PFSK-1 (cell line): ENCODE measurements at regions not wholly inside any gene's neighbourhood (a gene's known extent, or its start where the extent isn't known, plus 50 kb on each side); places are given as distances from the start of the nearest gene placed in this dataset.

Experiments used
- FOXP2 ChIP-seq: optimal IDR thresholded peaks from 2 replicates; pipeline ENCODE3; 2011; ENCODE audit warnings: borderline replicate concordance, control low read depth, inconsistent platforms; ENCODE audit not compliant: insufficient read depth; ENCODE audit errors: extremely low read length, extremely low read depth
- POLR2AphosphoS5 ChIP-seq: IDR thresholded peaks from 2 replicates; pipeline ENCODE4 v1.6.1; 2012; ENCODE audit warnings: low read depth, mild to moderate bottlenecking, control low read depth, low read length, moderate library complexity
- SIN3A ChIP-seq: IDR thresholded peaks from 2 replicates; pipeline ENCODE4 v1.6.1; 2012; ENCODE audit warnings: mild to moderate bottlenecking, low read length, moderate library complexity, borderline replicate concordance; ENCODE audit not compliant: insufficient read depth
- TAF1 ChIP-seq: IDR thresholded peaks from 2 replicates; pipeline ENCODE4 v1.6.1; 2012; ENCODE audit warnings: low read length, control low read depth, borderline replicate concordance; ENCODE audit not compliant: insufficient read depth
- TF ChIP-seq, protein P1 (sequence below), 2 experiments: IDR thresholded peaks; 2 replicates each; pipeline versions ENCODE4 v1.6.1 to v1.8.0; 2011 to 2012; ENCODE audit warnings: low read depth in 2 of 2, low read length in 2 of 2, control low read depth in 1 of 2, inconsistent platforms in 1 of 2, mild to moderate bottlenecking in 1 of 2, moderate library complexity in 1 of 2; ENCODE audit not compliant: insufficient read depth in 1 of 2

DNA sequence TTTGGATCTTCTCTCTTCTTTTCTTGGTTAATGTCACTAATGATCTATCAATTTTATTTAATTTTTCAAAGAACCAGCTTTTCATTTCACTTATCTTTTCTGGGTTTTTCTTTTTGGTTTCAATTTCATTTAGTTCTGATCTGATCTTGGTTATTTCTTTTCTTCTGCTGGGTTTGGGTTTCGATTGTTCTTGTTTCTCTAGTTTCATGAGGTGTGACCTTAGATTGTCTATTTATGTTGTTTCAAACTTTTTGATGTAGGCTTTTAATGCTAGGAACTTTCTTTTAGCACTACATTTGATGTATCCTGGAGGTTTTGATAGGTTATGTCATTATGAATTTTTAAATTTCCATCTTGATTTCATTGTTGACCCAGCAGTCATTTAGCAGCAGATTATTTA lies 142.3 kb downstream of the C11orf87 start:
- TF ChIP-seq FOXP2 (no peak), TAF1 (no peak), POLR2AphosphoS5 (no peak), SIN3A (no peak)
- TF ChIP-seq, protein P1, sequence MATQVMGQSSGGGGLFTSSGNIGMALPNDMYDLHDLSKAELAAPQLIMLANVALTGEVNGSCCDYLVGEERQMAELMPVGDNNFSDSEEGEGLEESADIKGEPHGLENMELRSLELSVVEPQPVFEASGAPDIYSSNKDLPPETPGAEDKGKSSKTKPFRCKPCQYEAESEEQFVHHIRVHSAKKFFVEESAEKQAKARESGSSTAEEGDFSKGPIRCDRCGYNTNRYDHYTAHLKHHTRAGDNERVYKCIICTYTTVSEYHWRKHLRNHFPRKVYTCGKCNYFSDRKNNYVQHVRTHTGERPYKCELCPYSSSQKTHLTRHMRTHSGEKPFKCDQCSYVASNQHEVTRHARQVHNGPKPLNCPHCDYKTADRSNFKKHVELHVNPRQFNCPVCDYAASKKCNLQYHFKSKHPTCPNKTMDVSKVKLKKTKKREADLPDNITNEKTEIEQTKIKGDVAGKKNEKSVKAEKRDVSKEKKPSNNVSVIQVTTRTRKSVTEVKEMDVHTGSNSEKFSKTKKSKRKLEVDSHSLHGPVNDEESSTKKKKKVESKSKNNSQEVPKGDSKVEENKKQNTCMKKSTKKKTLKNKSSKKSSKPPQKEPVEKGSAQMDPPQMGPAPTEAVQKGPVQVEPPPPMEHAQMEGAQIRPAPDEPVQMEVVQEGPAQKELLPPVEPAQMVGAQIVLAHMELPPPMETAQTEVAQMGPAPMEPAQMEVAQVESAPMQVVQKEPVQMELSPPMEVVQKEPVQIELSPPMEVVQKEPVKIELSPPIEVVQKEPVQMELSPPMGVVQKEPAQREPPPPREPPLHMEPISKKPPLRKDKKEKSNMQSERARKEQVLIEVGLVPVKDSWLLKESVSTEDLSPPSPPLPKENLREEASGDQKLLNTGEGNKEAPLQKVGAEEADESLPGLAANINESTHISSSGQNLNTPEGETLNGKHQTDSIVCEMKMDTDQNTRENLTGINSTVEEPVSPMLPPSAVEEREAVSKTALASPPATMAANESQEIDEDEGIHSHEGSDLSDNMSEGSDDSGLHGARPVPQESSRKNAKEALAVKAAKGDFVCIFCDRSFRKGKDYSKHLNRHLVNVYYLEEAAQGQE (IDR thresholded peaks at IDR 0.05; ENCODE audit: insufficient read depth in 1 of 2, low read depth in 2 of 2, low read length in 2 of 2) = no peak

DNA sequence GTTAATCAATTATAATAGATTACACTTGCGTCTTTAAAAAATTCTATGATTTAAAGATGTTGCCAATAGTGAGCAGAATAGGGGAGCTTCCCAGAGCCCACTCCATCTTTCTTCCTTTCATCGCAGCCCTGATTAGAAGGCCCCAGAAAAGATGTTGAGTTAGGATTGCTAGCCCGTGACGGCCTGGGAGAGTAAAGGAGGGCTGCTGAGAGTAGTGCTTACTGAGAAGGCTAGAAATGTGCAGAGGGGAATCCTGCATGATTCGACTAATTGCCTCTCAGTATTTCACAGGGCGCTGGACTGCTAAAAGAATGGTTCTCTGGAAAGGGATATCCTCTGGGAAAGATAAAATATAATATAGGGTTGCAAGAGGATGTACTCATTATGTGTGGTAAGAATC lies 160.5 kb downstream of the C11orf87 start:
- TF ChIP-seq SIN3A (no peak), POLR2AphosphoS5 (no peak), TAF1 (no peak), FOXP2 (no peak)
- TF ChIP-seq, protein P1 (IDR thresholded peaks at IDR 0.05; ENCODE audit: insufficient read depth in 1 of 2, low read depth in 2 of 2, low read length in 2 of 2) = no peak

DNA sequence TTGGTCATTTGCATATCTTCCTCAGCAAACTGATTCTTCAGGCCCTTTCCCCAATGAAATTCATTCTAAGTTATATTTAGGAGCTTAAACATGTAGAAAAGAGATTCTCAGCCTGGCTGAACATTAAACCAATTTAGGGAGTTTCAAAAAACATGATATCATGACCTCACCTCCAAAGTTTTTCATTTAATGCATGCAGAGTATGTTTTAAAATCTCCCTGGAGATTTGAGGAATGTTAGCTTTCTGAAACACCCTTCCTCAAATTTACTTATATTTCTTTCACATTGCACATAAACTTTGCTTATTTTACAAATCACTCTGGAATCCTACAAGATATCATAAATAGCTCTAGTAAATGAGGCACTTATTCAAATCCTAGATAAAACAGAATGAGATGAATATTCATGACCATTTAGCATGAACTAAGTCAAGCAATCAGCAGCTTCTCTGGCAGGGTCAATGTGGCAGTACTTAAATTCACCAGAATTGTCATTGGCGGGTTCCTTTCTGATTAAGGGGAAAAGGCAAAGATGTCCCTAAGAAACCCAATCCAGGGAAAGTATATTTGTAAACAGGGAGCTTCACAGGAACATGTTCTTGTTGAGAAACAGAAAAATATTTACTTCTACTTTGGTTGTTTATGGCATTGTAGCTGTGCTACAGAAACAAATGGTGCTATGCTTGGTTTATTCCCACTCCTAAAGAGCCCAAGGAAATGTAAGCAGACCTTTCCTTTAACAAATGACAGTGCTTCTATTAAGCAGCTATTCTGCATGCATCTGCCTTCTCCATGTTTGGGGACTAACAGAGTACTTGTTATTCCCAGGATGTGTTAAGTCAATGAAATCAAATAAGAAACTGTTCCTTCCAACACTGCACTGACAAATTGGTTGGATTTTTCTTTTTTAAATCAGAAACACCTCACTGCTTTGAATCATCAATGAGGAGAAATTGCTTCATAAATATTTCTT lies 162.3 kb downstream of the C11orf87 start:
- TF ChIP-seq POLR2AphosphoS5 (no peak), SIN3A (no peak), TAF1 (no peak), FOXP2 (no peak)
- TF ChIP-seq, protein P1 (IDR thresholded peaks at IDR 0.05; ENCODE audit: insufficient read depth in 1 of 2, low read depth in 2 of 2, low read length in 2 of 2) = no peak

DNA sequence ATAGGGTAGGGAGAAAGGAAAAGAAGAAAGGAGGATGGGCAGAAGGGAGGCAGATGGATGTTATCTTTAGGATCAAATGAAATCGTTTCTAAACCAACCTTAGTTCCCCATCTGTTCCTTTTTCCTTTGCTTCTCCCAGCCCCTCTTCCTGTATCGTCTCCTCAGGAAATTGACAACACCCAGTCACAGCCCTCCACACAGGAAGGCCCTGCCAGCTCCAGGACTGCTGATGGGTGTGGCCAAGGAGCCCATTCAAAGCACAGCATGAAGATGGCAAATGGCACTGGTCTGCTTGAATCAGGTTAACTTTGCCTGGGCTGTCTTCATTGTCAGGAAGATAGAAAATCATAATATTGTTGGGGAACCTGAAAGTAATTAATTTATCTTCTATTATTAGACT lies 164.8 kb downstream of the C11orf87 start:
- TF ChIP-seq TAF1 = no peak
- TF ChIP-seq, protein P1 (IDR thresholded peaks at IDR 0.05; ENCODE audit: insufficient read depth in 1 of 2, low read depth in 2 of 2, low read length in 2 of 2) = no peak
- TF ChIP-seq POLR2AphosphoS5 = no peak
- TF ChIP-seq SIN3A = no peak
